ENCODE measurements at regions not wholly inside any gene's neighbourhood (a gene's known extent, or its start where the extent isn't known, plus 50 kb on each side); places are given as distances from the start of the nearest gene placed in this dataset.

DNA sequence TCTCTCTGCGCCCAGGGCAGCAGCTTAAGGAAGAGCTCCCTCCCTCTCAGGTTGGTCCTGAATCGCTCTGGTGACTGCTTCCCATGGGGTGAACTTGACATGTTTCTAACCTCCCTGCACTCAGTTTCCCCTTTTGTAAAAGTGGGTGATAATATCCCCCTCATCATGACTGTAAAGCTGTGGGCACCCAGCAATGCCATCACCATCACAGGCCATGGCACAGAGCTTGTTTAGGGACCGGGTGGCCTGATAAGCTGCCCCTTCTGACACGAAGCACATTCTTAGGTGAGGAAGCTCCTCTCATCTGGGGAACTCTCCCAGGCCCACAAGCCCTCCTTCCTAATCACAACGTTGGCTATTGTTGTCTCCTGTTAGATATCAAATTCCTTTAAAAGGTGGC, 972.8 kb upstream of the ZNF722 start:
- TF ChIP-seq POLR2A (IDR thresholded peaks at IDR 0.05) (no peak), CTCF (IDR thresholded peaks at IDR 0.05) (no peak)
- 62 to 65% methylated on average over 5 of the region's 5 CpGs for WGBS, 2 donors
- DNase-seq (ENCODE audit: low spot score in 2 of 2): peak in 1 of 2 donors; percentile 23
- intact Hi-C loops (cut with DNase I; ENCODE audit: low total_unique reads): no loop called here
- H3K4me3 ChIP-seq (ENCODE audit: low read depth, poor library complexity, severe bottlenecking): no peak overlapping the region

- WGBS, 2 donors: 71 to 75% methylated on average over 5 of the region's 5 CpGs
- DNase-seq (ENCODE audit: low spot score in 2 of 2): peak in 1 of 2 donors; percentile 23
- no peak for TF ChIP-seq POLR2A (IDR thresholded peaks at IDR 0.05)
- no peak for TF ChIP-seq CTCF (IDR thresholded peaks at IDR 0.05)
- intact Hi-C loops (cut with DNase I; ENCODE audit: low total_unique reads): no loop called here
- H3K4me3 ChIP-seq (ENCODE audit: low read depth, poor library complexity, severe bottlenecking): no peak overlapping the region
These were observed 971.6 kb upstream of the ZNF722 start for GRCh38 chr7:63027075-63027474.

GRCh38 chr7:63028376-63029206, 970.1 kb upstream of the ZNF722 start:
- intact Hi-C loops (cut with DNase I; ENCODE audit: low total_unique reads): no loop called here
- peak in 1 of 2 donors; percentile 37 for DNase-seq (ENCODE audit: low spot score in 2 of 2)
- WGBS, 2 donors: 82 to 86% methylated on average over 15 of the region's 15 CpGs
- TF ChIP-seq CTCF (IDR thresholded peaks at IDR 0.05): no peak
- TF ChIP-seq POLR2A (IDR thresholded peaks at IDR 0.05): no peak
- H3K4me3 ChIP-seq (ENCODE audit: low read depth, poor library complexity, severe bottlenecking): no peak overlapping the region

GRCh38 chr7:63029207-63029522, 969.5 kb upstream of the ZNF722 start:
- 69 to 70% methylated on average over 3 of the region's 3 CpGs for whole genome bisulfite sequencing, 2 donors
- peak in 1 of 2 donors; percentile 43 for DNase-seq (ENCODE audit: low spot score in 2 of 2)
- intact Hi-C loops (cut with DNase I; ENCODE audit: low total_unique reads): no loop called here
- no peak for TF ChIP-seq CTCF (IDR thresholded peaks at IDR 0.05)
- no peak for TF ChIP-seq POLR2A (IDR thresholded peaks at IDR 0.05)
- no peak overlapping the region for H3K4me3 ChIP-seq (ENCODE audit: low read depth, poor library complexity, severe bottlenecking)

DNA sequence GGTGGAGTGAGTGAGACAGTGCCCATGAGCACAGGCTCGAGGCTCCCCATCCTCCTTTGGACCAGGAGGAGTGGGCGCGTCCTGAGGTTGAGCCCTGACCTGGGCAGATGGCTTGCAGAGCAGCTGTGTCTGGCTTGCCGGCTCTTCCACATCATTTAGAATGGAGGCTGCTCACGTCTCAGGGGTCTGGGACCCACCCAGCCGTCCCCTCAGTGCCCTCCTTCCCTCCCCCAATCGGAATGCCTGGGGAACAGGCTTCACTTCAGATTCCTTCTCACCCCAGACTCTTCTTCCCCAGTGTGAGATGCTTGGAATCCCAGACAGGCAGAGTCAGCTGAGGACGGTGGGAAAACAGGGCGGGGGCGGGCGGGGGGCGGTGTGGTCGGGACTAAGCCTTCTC, 968.6 kb upstream of the ZNF722 start:
- peak in 1 of 2 donors; percentile 56 for DNase-seq (ENCODE audit: low spot score in 2 of 2)
- no peak overlapping the region for H3K4me3 ChIP-seq (ENCODE audit: low read depth, poor library complexity, severe bottlenecking)
- TF ChIP-seq CTCF (IDR thresholded peaks at IDR 0.05) (no peak), POLR2A (IDR thresholded peaks at IDR 0.05) (no peak)
- WGBS, 2 donors: 60 to 72% methylated on average over 13 of the region's 13 CpGs
- intact Hi-C loops (cut with DNase I; ENCODE audit: low total_unique reads): no loop called here
